ENCODE measurements at regions not wholly inside any gene's neighbourhood (a gene's known extent, or its start where the extent isn't known, plus 50 kb on each side); places are given as distances from the start of the nearest gene placed in this dataset.

- ChIA-PET CTCF (no interaction called here), POLR2A (no interaction called here), RAD21 (ENCODE audit: low non-redundant PET in 1 of 2, low total read pairs in 2 of 2, uncharacterized antibody in 2 of 2, unreplicated experiment in 2 of 2) (no interaction called here)
- Histone ChIP-seq H3K4me2 (ENCODE audit: low read length) (no peak overlapping the region), H3K79me2 (ENCODE audit: insufficient read depth, low read length) (no peaks in the 10 kb centered on the region), H3K27me3 (ENCODE audit: insufficient read depth, low read length) (no peaks in the 10 kb centered on the region), H4K20me1 (ENCODE audit: insufficient read depth) (no peaks in the 10 kb centered on the region), H3K9ac (ENCODE audit: low read length) (no peak overlapping the region), H3K9me3 (ENCODE audit: control insufficient read depth in 1 of 2, insufficient read depth in 1 of 2, low read depth in 1 of 2, low read length in 2 of 2) (peaks cover 29 to 38% of the 10 kb centered on the region in 2 experiments; a peak in 3 of 4 replicates), H3K27ac (ENCODE audit: low read depth, low read length) (no peak overlapping the region), H3K4me3 (replicated peaks in 1 of 2; ENCODE audit: low read depth in 1 of 2, low read length in 2 of 2) (no peak overlapping the region), H2AFZ (ENCODE audit: low read depth, low read length, poor library complexity, severe bottlenecking) (no peak overlapping the region), H3K9me2 (ENCODE audit: insufficient read depth) (no peaks in the 10 kb centered on the region), H3K36me3 (ENCODE audit: control insufficient read depth in 1 of 2, insufficient read depth in 2 of 2, low read length in 2 of 2) (no peaks in the 10 kb centered on the region), H3K4me1 (ENCODE audit: control insufficient read depth in 1 of 2, insufficient read depth in 2 of 2, low read length in 2 of 2) (no peaks in the 10 kb centered on the region)
- DNase-seq (ENCODE audit: low read depth, low spot score) = no peak
- intact Hi-C loops (cut with micrococcal nuclease) = no loop called here
- ATAC-seq = no peak
- no TSS peak for BruUV-seq (replicated peaks)
- TF ChIP-seq EZH2phosphoT487 (IDR thresholded peaks at IDR 0.05; ENCODE audit: borderline replicate concordance) = no peak
Measured at GRCh38 chr15:26477044-26477443, 295.8 kb downstream of the GABRB3 start.

- H3K27ac ChIP-seq (ENCODE audit: low read depth, low read length) = no peak overlapping the region
- no peak overlapping the region for H3K4me3 ChIP-seq (replicated peaks in 1 of 2; ENCODE audit: low read depth in 1 of 2, low read length in 2 of 2)
- no peaks in the 10 kb centered on the region for H3K79me2 ChIP-seq (ENCODE audit: insufficient read depth, low read length)
- H2AFZ ChIP-seq (ENCODE audit: low read depth, low read length, poor library complexity, severe bottlenecking) = no peak overlapping the region
- ChIA-PET CTCF (no interaction called here), POLR2A (no interaction called here), RAD21 (ENCODE audit: low non-redundant PET in 1 of 2, low total read pairs in 2 of 2, uncharacterized antibody in 2 of 2, unreplicated experiment in 2 of 2) (no interaction called here)
- H3K36me3 ChIP-seq (ENCODE audit: control insufficient read depth in 1 of 2, insufficient read depth in 2 of 2, low read length in 2 of 2) = no peaks in the 10 kb centered on the region
- peaks cover 32 to 34% of the 10 kb centered on the region in 2 experiments; a peak in 3 of 4 replicates for H3K9me3 ChIP-seq (ENCODE audit: control insufficient read depth in 1 of 2, insufficient read depth in 1 of 2, low read depth in 1 of 2, low read length in 2 of 2)
- H3K27me3 ChIP-seq (ENCODE audit: insufficient read depth, low read length) = no peaks in the 10 kb centered on the region
- ATAC-seq = no peak
- intact Hi-C loops (cut with micrococcal nuclease) = no loop called here
- no peaks in the 10 kb centered on the region for H4K20me1 ChIP-seq (ENCODE audit: insufficient read depth)
- BruUV-seq (replicated peaks) = no TSS peak
- DNase-seq (ENCODE audit: low read depth, low spot score) = no peak
- no peaks in the 10 kb centered on the region for H3K9me2 ChIP-seq (ENCODE audit: insufficient read depth)
- no peak overlapping the region for H3K4me2 ChIP-seq (ENCODE audit: low read length)
- no peak overlapping the region for H3K9ac ChIP-seq (ENCODE audit: low read length)
- no peaks in the 10 kb centered on the region for H3K4me1 ChIP-seq (ENCODE audit: control insufficient read depth in 1 of 2, insufficient read depth in 2 of 2, low read length in 2 of 2)
- TF ChIP-seq TCF7L2 (IDR thresholded peaks at IDR 0.05; ENCODE audit: borderline replicate concordance, extremely low read depth, insufficient read depth, insufficient read length) (no peak), ELF1 (IDR thresholded peaks at IDR 0.05; ENCODE audit: borderline replicate concordance, low read depth) (no peak), POLR2A (IDR thresholded peaks at IDR 0.05; ENCODE audit: borderline replicate concordance, extremely low read depth, insufficient read depth, insufficient read length) (no peak), EGR1 (IDR thresholded peaks at IDR 0.05; ENCODE audit: low read depth) (no peak), ATF3 (IDR thresholded peaks at IDR 0.05) (no peak), POLR2AphosphoS5 (IDR thresholded peaks at IDR 0.05; ENCODE audit: low read depth, low read length) (no peak), YY1 (IDR thresholded peaks at IDR 0.05; ENCODE audit: extremely low read depth, insufficient replicate concordance, low read depth, low read length) (no peak), ZNF274 (IDR thresholded peaks at IDR 0.05; ENCODE audit: low read depth, low read length) (no peak), CTCF (IDR thresholded peaks at IDR 0.05 in 2 of 3, conservative IDR thresholded peaks at IDR 0.05 in 1 of 3; ENCODE audit: borderline replicate concordance in 1 of 3, insufficient read depth in 1 of 3, low read depth in 2 of 3, low read length in 2 of 3) (no peak), SP1 (IDR thresholded peaks at IDR 0.05; ENCODE audit: low read depth) (no peak), SIN3A (IDR thresholded peaks at IDR 0.05; ENCODE audit: low read depth) (no peak), MAX (IDR thresholded peaks at IDR 0.05) (no peak), SRF (IDR thresholded peaks at IDR 0.05; ENCODE audit: low read depth) (no peak), REST (IDR thresholded peaks at IDR 0.05; ENCODE audit: low read depth) (no peak)
Measured at GRCh38 chr15:26475554-26475953, 297.3 kb downstream of the GABRB3 start.
